ENCODE measurements at regions not wholly inside any gene's neighbourhood (a gene's known extent, or its start where the extent isn't known, plus 50 kb on each side); places are given as distances from the start of the nearest gene placed in this dataset.

DNA sequence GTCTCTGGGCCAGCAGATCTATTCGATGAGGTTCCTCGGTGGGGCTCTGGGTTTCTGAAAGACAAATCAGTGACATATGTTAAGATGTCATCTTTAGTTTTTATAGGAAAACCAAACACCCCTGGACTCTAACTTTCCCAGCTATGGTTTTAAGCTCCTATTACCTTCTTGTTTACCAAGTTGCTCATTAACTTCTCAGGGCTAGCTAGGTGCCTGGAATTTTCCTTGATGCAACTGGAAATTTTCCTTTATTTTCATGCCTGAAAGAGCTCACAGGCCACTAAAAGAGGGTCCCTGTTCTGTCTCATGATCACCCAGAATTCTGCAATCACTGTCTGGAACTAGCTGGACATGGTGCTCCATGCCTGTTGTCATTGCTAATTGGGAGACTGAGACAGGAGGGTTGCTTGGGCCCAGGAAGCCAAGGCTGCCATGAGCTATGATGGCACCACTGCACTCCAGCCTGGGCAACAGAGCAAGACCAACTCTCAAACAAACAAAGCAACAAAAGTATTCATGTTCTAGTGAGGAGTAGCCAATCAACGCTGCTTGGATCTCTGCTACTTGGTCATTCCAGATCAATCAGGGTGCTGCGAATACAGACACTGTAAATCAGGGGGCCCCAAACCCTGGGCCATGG lies 1173.5 kb upstream of the AUTS2 start:
- Histone ChIP-seq H3K4ac (ENCODE audit: low read depth, low read length) (no peak overlapping the region), H2BK15ac (ENCODE audit: low read depth, low read length) (no peak overlapping the region), H2BK120ac (ENCODE audit: low read depth, low read length) (no peak overlapping the region), H4K20me1 (ENCODE audit: insufficient read depth, low read length) (no peaks in the 10 kb centered on the region), H4K8ac (ENCODE audit: low read depth in 2 of 2, low read length in 2 of 2) (no peak overlapping the region), H3K4me3 (ENCODE audit: insufficient read depth, low read depth, low read length) (no peak overlapping the region), H3K23ac (ENCODE audit: low read depth, low read length) (no peak overlapping the region), H2AK9ac (replicated peaks; ENCODE audit: low read depth, low read length, poor library complexity) (no peak overlapping the region), H3K9ac (ENCODE audit: low read depth, low read length) (no peak overlapping the region), H3K79me1 (ENCODE audit: low read depth in 1 of 2, low read length in 2 of 2) (no peaks in the 10 kb centered on the region), H2BK20ac (ENCODE audit: low read depth, low read length) (no peak overlapping the region), H3K9me1 (ENCODE audit: insufficient read depth, low read length) (no peaks in the 10 kb centered on the region), H3K4me2 (ENCODE audit: low read depth, low read length) (no peak overlapping the region), H3K27me3 (ENCODE audit: control insufficient read depth, insufficient read depth, low read length) (no peaks in the 10 kb centered on the region), H2BK5ac (ENCODE audit: low read depth, low read length, poor library complexity, severe bottlenecking) (no peak overlapping the region), H3K56ac (ENCODE audit: extremely low read depth, insufficient read depth, low read length) (no peak overlapping the region), H3K4me1 (ENCODE audit: control insufficient read depth, insufficient read depth, low read length) (no peaks in the 10 kb centered on the region), H3K27ac (ENCODE audit: insufficient read depth, low read length) (no peak overlapping the region), H4K91ac (ENCODE audit: insufficient read depth, low read depth, low read length) (no peak overlapping the region), H3K14ac (replicated peaks; ENCODE audit: low read depth, low read length) (no peak overlapping the region), H3K36me3 (ENCODE audit: control insufficient read depth, insufficient read depth, low read length) (no peaks in the 10 kb centered on the region), H3K9me3 (ENCODE audit: control insufficient read depth, insufficient read depth, low read length) (peaks cover 19% of the 10 kb centered on the region), H2AFZ (replicated peaks; ENCODE audit: low read length, poor library complexity) (no peak overlapping the region), H4K5ac (ENCODE audit: low read depth, low read length) (no peak overlapping the region), H3K18ac (ENCODE audit: low read depth, low read length) (no peak overlapping the region), H2AK5ac (ENCODE audit: low read depth, low read length) (no peak overlapping the region)
- ChIA-PET POLR2A (ENCODE audit: unreplicated experiment) (no interaction called here), CTCF (no interaction called here)
- no peak for ATAC-seq (ENCODE audit: low read depth)
- dilution Hi-C loops (cut with HindIII; ENCODE audit: low sequenced_read_pairs, unreplicated experiment) (no loop called here), in situ Hi-C loops (cut with MboI; ENCODE audit: low sequenced_read_pairs) (no loop called here), intact Hi-C loops (cut with micrococcal nuclease) (no loop called here)
- BruUV-seq (replicated peaks), result no TSS peak
- 33% methylated on average over 1 of the region's 4 CpGs; no CpG with 5 or more reads in 1 of the 2 experiments for WGBS, 2 experiments (ENCODE audit: extremely low coverage in 2 of 2, insufficient read length in 1 of 2)
- no peak for TF ChIP-seq SMC3 (IDR thresholded peaks at IDR 0.05; ENCODE audit: low read depth, low read length)
- no peak for DNase-seq

Data from IMR-90 (cell line).